HFFc6 (cell line): ENCODE measurements at regions not wholly inside any gene's neighbourhood (a gene's known extent, or its start where the extent isn't known, plus 50 kb on each side); places are given as distances from the start of the nearest gene placed in this dataset.

ENCODE experiments used
- DNase-seq: peaks from one replicate; pipeline ENCODE4 v3.0.0-alpha.2; 2018
- H3K27ac Mint-ChIP-seq: 2 replicates; pipeline ENCODE4 v1.8.0; 2020; ENCODE audit warnings: mild to moderate bottlenecking, mixed read lengths
- H3K27me3 Mint-ChIP-seq: 2 replicates; pipeline ENCODE4 v1.8.0; 2021; ENCODE audit warnings: mild to moderate bottlenecking, moderate library complexity, mixed read lengths; ENCODE audit not compliant: insufficient read depth
- H3K36me3 Mint-ChIP-seq: 2 replicates; pipeline ENCODE4 v1.8.0; 2021; ENCODE audit warnings: low read depth, mixed read lengths
- H3K4me1 Mint-ChIP-seq: 2 replicates; pipeline ENCODE4 v1.8.0; 2020; ENCODE audit warnings: low read depth, mixed read lengths
- H3K4me3 Mint-ChIP-seq: 2 replicates; pipeline ENCODE4 v1.8.0; 2020; ENCODE audit warnings: mild to moderate bottlenecking, moderate library complexity, mixed read lengths
- H3K9me3 Mint-ChIP-seq: 2 replicates; pipeline ENCODE4 v1.8.0; 2020; ENCODE audit warnings: mild to moderate bottlenecking, mixed read lengths
- TF ChIP-seq, protein P1 (sequence below): fragments of 200-600 bp; sonication (generic); IDR thresholded peaks from 2 replicates; pipeline ENCODE4 v1.5.0; 2021; ENCODE audit warnings: antibody characterized with exemption, mild to moderate bottlenecking

DNA sequence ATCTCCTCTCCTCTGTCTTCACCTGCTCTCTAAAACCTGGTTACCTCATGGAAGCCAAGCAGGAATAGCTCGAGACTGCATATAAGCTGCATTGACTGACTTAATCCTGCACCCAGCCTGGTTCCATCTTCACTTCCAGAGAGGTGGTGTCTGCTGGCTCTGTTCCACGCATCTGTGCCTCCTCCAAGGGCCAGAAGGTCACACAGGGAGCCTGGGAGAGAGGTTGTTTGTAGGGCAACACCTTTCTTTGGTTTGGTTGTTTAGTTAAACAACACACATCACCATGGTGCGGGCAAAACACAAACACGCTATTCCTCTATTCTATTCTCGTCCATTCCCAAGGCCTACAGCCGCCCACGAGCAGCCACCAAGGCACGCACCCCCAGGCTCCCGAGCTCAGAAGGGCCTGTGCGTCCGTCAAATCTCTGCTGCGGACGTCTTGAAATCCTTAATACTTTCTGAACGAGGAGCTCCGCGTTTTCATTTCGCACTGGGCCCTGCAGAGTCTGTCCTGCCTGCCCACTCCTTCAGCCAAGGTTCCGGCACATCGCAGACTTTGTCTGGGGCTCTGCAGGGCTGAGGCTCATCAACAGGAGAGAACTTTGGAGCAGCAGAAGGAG, 116.2 kb downstream of the RIPK4 start:
- Mint-ChIP-seq H3K4me1 (peaks cover 44% of the 10 kb centered on the region), H3K4me3 (no peak overlapping the region), H3K9me3 (no peaks in the 10 kb centered on the region), H3K27ac (no peak overlapping the region), H3K36me3 (no peaks in the 10 kb centered on the region), H3K27me3 (no peaks in the 10 kb centered on the region)
- DNase-seq, result no peak
- TF ChIP-seq, protein P1, sequence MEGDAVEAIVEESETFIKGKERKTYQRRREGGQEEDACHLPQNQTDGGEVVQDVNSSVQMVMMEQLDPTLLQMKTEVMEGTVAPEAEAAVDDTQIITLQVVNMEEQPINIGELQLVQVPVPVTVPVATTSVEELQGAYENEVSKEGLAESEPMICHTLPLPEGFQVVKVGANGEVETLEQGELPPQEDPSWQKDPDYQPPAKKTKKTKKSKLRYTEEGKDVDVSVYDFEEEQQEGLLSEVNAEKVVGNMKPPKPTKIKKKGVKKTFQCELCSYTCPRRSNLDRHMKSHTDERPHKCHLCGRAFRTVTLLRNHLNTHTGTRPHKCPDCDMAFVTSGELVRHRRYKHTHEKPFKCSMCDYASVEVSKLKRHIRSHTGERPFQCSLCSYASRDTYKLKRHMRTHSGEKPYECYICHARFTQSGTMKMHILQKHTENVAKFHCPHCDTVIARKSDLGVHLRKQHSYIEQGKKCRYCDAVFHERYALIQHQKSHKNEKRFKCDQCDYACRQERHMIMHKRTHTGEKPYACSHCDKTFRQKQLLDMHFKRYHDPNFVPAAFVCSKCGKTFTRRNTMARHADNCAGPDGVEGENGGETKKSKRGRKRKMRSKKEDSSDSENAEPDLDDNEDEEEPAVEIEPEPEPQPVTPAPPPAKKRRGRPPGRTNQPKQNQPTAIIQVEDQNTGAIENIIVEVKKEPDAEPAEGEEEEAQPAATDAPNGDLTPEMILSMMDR, result no peak

DNA sequence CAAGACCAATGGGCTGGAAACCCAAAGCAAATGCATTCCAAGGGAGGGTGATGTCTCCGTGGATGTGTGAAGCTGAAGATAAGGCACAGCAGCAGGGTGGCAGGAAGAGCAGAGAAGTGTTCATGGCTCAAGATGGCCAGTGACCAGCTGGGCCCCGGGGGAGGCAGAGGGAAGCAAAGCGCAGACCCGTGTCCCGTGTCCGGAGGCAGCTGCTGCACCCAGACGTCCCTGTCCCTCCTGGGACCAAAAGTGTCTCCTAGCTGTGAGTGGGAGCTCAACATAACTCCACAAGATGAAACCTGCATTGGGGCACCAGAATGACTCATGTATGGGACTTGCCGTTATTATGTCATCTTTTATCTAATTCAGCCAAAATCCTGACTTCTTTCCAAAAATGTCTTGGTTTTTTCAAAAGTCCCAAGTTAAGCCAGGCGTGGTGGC, 118.2 kb downstream of the RIPK4 start:
- DNase-seq, result peak; percentile 57
- no peaks in the 10 kb centered on the region for H3K27me3 Mint-ChIP-seq
- no peaks in the 10 kb centered on the region for H3K36me3 Mint-ChIP-seq
- peak overlapping the region; percentile 44; the same call in 1 of the 2 replicates for H3K27ac Mint-ChIP-seq
- peaks cover 36% of the 10 kb centered on the region for H3K4me1 Mint-ChIP-seq
- peak overlapping the region; percentile 48 for H3K4me3 Mint-ChIP-seq
- TF ChIP-seq, protein P1, result no peak
- H3K9me3 Mint-ChIP-seq, result no peaks in the 10 kb centered on the region

DNA sequence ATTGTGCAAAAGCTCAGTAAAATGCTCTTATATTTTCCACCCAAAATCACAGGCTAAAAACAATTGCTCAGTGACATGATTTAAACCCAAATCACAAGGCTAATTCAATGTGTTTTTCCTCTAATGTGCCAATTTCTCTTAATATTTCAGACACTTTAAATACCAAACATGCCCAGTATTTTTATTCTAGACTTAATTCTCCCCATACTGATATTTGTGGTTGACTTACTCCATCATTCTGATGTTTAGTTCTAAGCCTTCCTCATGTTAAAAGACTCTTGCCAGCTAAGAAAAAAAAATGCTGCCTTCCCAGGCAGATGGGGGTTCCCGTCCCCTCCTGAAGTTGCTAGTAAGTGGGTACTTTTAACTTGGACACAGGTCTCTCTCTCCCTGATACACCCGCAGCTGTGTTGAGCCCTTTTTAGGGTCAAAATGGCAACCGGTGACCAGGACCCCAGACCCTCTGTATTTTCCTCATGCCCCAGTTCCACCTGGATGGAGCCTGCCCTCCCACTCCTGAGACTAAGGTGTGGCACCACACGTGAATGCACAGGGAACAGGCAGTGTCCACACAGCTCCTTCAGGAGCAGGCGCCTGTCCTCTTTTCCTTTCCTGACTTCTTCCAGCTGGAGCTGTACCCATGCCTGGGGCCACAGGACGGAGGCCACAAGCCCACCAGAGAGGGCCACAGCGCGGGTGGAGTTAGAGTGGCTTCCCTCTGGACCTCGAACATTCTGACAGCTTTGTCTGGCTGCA, 118.9 kb downstream of the RIPK4 start:
- TF ChIP-seq, protein P1, result no peak
- H3K4me3 Mint-ChIP-seq, result peak overlapping the region; percentile 48; the same call in 1 of the 2 replicates
- no peaks in the 10 kb centered on the region for H3K27me3 Mint-ChIP-seq
- H3K4me1 Mint-ChIP-seq, result peaks cover 36% of the 10 kb centered on the region
- DNase-seq, result no peak
- peak overlapping the region; percentile 44; the same call in 1 of the 2 replicates for H3K27ac Mint-ChIP-seq
- H3K9me3 Mint-ChIP-seq, result no peaks in the 10 kb centered on the region
- no peaks in the 10 kb centered on the region for H3K36me3 Mint-ChIP-seq

DNA sequence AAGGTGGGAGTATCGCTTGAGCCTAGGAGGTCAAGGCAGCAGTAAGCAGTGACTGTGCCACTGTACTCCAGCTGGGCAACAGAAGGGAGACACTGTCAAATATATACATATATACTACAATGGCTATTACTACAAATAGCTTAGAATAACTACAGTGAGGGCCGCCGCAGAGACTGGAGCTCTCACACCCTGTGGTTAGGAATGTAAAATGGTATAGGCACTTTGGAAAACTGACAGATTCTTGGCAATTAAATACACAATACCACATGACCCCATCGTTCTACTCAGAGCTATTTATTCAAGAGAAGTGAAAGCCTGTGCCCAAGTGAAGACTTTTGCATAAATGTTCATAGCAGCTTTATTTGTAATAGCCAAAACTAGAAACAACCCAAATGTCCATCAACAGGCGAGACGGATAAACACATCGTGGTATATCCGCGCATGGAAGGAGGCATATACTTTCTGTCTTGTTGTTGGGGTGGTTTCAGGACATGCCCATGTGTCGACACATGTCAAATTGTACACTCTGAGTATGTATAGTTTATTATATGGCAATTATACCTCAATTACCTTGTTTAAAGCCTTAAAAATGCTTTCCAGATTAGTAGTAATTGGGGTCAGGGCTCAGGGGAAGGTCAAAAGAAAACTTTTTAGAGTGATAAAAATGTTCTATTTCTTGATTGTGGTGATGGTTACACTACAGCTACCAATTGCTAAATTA, 123.4 kb downstream of the RIPK4 start:
- Mint-ChIP-seq H3K9me3 (peaks cover 2% of the 10 kb centered on the region; the same call in 1 of the 2 replicates), H3K4me1 (peaks cover 49% of the 10 kb centered on the region), H3K27ac (peak overlapping the region; percentile 66), H3K27me3 (no peaks in the 10 kb centered on the region), H3K36me3 (peaks cover 2% of the 10 kb centered on the region), H3K4me3 (no peak overlapping the region)
- no peak for DNase-seq
- TF ChIP-seq, protein P1, result no peak

DNA sequence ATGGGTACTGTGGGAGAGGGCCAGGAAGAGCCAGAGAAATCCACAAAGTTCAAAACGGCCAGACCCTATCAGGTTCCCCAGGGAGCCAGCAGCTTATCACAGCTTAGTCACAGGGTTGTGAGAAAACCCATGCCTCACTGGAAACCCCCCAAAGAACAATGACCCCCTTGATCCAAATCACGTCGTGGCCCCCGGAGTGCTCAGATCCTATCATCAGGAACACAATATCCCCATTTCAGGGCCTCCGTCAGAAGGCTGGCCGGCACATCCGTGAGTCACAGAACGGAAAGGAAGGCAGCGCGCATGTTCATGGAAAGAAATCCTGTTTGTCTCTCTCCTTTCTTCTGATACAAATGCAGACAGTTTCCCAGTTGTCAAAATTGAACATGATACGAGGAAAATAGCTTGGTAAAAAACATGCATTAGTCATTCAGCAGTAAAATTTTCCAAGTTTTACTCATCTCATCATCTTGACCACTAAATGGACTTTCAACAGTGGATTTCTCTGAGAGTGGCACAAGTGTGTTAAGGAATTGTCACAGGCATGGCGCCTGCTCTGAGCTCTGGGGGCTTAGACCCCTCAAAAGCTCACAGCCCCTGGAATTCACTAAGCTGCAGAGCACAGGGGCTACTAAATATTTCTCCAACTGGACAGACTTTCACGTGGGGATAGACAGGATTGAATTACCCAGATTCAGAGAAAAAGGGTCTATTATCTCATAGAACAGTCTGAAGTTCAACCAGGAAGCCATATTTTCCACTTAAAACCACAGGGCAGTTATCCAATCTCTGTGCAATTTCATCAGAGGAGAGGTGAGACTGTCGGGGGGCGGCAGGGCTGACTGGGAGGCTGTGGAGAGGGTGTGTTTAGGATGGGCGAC, 124.8 kb downstream of the RIPK4 start:
- Mint-ChIP-seq H3K4me1 (peaks cover 42% of the 10 kb centered on the region), H3K27ac (peak overlapping the region; percentile 99), H3K36me3 (peaks cover 10% of the 10 kb centered on the region), H3K9me3 (peaks cover 9% of the 10 kb centered on the region), H3K27me3 (no peaks in the 10 kb centered on the region), H3K4me3 (peak overlapping the region; percentile 81)
- DNase-seq, result peak; percentile 96
- TF ChIP-seq, protein P1, result no peak
